HAP-1 (cell line): ENCODE measurements at regions not wholly inside any gene's neighbourhood (a gene's known extent, or its start where the extent isn't known, plus 50 kb on each side); places are given as distances from the start of the nearest gene placed in this dataset.

Source experiments
- DNase-seq, 2 experiments: peaks; one replicate each; pipeline ENCODE4 v3.0.0-alpha.2; 2016 to 2020; ENCODE audit warnings: low spot score in 2 of 2
- H3K27me3 ChIP-seq: fragments of 250-450 bp; sonication (Bioruptor Pico); 2 replicates; pipeline ENCODE4 v1.5.1; 2020; ENCODE audit warnings: low read depth, mild to moderate bottlenecking, moderate library complexity
- H3K36me3 ChIP-seq: fragments of 250-450 bp; sonication (Bioruptor Pico); replicated peaks from 2 replicates; pipeline ENCODE4 v1.5.1; 2020; ENCODE audit warnings: mild to moderate bottlenecking
- H3K4me1 ChIP-seq: fragments of 250-450 bp; sonication (Bioruptor Pico); 2 replicates; pipeline ENCODE4 v1.5.1; 2020; ENCODE audit warnings: mild to moderate bottlenecking
- H3K4me3 ChIP-seq: fragments of 250-450 bp; sonication (Bioruptor Pico); 2 replicates; pipeline ENCODE4 v1.5.1; 2020; ENCODE audit warnings: mild to moderate bottlenecking, moderate library complexity
- H3K9me3 ChIP-seq: fragments of 250-450 bp; sonication (Bioruptor Pico); 2 replicates; pipeline ENCODE4 v1.5.1; 2020; ENCODE audit warnings: mild to moderate bottlenecking, moderate library complexity
- in situ Hi-C: fragments of 300-500 bp; cut with MboI; formaldehyde crosslinking; loops from 3 replicates; pipeline ENCODE4 v1.14.3; 2020; ENCODE audit warnings: low sequenced_read_pairs, inconsistent platforms, mixed read lengths

DNA sequence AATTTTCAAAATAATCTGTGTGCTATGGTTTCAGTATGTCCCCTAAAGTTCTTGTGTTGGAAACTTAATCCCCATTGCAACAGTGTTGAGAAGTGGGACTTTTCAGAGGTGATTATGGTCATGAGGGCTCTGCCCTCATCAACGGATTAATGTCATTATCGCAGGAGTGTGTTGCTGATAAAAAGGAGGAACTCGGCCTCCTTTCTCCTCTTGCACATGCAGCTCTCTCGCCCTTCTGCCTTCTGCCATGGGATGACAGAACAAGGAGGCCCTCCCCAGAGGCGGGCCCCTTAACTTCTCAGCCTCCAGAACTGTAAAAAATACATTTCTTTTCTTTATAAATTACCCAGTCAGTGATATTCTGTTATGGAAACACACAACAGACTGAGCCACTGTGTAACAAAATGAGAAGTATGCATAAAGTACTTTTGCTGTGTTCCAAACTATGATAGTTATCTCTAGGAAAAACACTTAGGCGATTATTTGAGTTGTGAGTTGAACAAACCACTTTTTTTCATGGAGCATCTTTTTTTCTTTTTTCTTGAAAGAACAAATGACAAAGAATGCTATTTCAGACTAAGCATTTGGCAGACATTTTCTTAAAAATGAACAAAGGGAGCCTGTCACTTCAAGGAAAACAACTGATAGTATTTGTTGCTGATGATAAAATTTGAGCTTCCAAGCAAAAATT lies 134.8 kb upstream of the FUT8 start:
- in situ Hi-C loops: no loop called here
- no peaks in the 10 kb centered on the region for H3K27me3 ChIP-seq
- peaks cover 29% of the 10 kb centered on the region for H3K4me1 ChIP-seq
- H3K9me3 ChIP-seq: no peaks in the 10 kb centered on the region
- DNase-seq: peak; percentile 36 to 61
- no peak overlapping the region for H3K4me3 ChIP-seq
- H3K36me3 ChIP-seq: no peaks in the 10 kb centered on the region

DNA sequence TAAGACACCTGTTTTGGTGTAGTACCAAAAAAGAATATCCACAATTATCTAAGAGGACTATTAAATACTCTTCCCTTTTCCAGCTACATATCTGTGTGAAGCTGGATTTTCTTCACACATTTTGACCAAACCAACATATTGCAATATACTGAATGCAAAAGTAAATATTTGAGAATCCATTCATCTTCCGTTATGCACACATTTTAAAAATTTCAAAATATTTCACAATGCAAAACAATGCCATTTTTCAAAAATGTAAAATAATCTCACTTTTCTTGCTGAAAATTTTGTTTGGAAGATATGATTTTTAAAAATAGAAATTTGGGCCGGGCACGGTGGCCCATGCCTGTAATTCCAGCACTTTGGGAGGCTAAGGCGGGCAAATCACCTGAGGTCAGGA lies 133.9 kb upstream of the FUT8 start:
- in situ Hi-C loops: no loop called here
- no peak for DNase-seq
- H3K36me3 ChIP-seq: no peaks in the 10 kb centered on the region
- no peak overlapping the region for H3K4me3 ChIP-seq
- H3K27me3 ChIP-seq: no peaks in the 10 kb centered on the region
- H3K9me3 ChIP-seq: no peaks in the 10 kb centered on the region
- peaks cover 32% of the 10 kb centered on the region for H3K4me1 ChIP-seq

- DNase-seq: no peak
- no peaks in the 10 kb centered on the region for H3K36me3 ChIP-seq
- H3K9me3 ChIP-seq: no peaks in the 10 kb centered on the region
- H3K4me3 ChIP-seq: no peak overlapping the region
- in situ Hi-C loops: no loop called here
- H3K27me3 ChIP-seq: no peaks in the 10 kb centered on the region
- peaks cover 32% of the 10 kb centered on the region for H3K4me1 ChIP-seq
Measured at GRCh38 chr14:65279510-65279909, 133.0 kb upstream of the FUT8 start.

GRCh38 chr14:65279958-65280357 lies 132.6 kb upstream of the FUT8 start:
- Histone ChIP-seq H3K9me3 (no peaks in the 10 kb centered on the region), H3K27me3 (no peaks in the 10 kb centered on the region), H3K4me3 (no peak overlapping the region), H3K36me3 (no peaks in the 10 kb centered on the region), H3K4me1 (peaks cover 32% of the 10 kb centered on the region)
- no peak for DNase-seq
- in situ Hi-C loops: no loop called here

GRCh38 chr14:65280653-65281052 lies 131.9 kb upstream of the FUT8 start:
- Histone ChIP-seq H3K27me3 (no peaks in the 10 kb centered on the region), H3K9me3 (no peaks in the 10 kb centered on the region), H3K4me1 (peaks cover 32% of the 10 kb centered on the region), H3K4me3 (no peak overlapping the region), H3K36me3 (no peaks in the 10 kb centered on the region)
- in situ Hi-C loops: no loop called here
- DNase-seq: no peak

- peak; percentile 84 to 89 for DNase-seq
- H3K4me1 ChIP-seq: peaks cover 26% of the 10 kb centered on the region
- in situ Hi-C loops: no loop called here
- H3K4me3 ChIP-seq: no peak overlapping the region
- H3K9me3 ChIP-seq: no peaks in the 10 kb centered on the region
- no peaks in the 10 kb centered on the region for H3K27me3 ChIP-seq
- H3K36me3 ChIP-seq: no peaks in the 10 kb centered on the region
Measured at GRCh38 chr14:65281991-65282895, 130.3 kb upstream of the FUT8 start.

- Histone ChIP-seq H3K4me3 (no peak overlapping the region), H3K9me3 (no peaks in the 10 kb centered on the region), H3K36me3 (no peaks in the 10 kb centered on the region), H3K27me3 (no peaks in the 10 kb centered on the region), H3K4me1 (peaks cover 20% of the 10 kb centered on the region)
- no peak for DNase-seq
- in situ Hi-C loops: no loop called here
Measured at GRCh38 chr14:65282896-65283253, 129.7 kb upstream of the FUT8 start.

GRCh38 chr14:65286443-65286842 lies 126.1 kb upstream of the FUT8 start:
- DNase-seq: peak in 1 of 2 experiments; percentile 63
- Histone ChIP-seq H3K36me3 (no peaks in the 10 kb centered on the region), H3K4me1 (peaks cover 14% of the 10 kb centered on the region), H3K4me3 (no peak overlapping the region), H3K9me3 (no peaks in the 10 kb centered on the region), H3K27me3 (no peaks in the 10 kb centered on the region)
- in situ Hi-C loops: no loop called here

- in situ Hi-C loops: no loop called here
- H3K4me3 ChIP-seq: no peak overlapping the region
- no peaks in the 10 kb centered on the region for H3K27me3 ChIP-seq
- DNase-seq: no peak
- H3K9me3 ChIP-seq: no peaks in the 10 kb centered on the region
- H3K36me3 ChIP-seq: no peaks in the 10 kb centered on the region
- peaks cover 5% of the 10 kb centered on the region for H3K4me1 ChIP-seq
Measured at GRCh38 chr14:65287264-65288131, 125.0 kb upstream of the FUT8 start.

DNA sequence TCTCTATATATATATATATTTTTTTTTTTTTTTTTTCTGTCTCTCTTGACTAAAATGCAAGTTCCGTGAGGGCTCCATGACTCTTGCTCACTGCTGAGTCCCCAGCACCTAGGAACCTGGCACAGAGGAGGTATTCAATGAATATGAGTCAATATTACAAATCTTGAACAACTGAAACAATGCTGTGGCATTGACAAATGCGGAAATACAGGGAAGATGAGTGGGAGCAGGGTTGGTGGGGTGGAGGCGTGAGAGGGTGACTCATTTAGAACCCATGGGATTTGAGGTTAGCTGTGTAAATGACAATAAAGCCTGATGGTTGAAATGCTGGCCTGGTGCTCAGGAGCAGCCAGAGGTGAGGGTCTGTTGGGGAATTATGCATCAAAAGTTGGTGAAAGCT lies 121.7 kb upstream of the FUT8 start:
- in situ Hi-C loops: no loop called here
- Histone ChIP-seq H3K9me3 (no peaks in the 10 kb centered on the region), H3K36me3 (no peaks in the 10 kb centered on the region), H3K4me1 (no peaks in the 10 kb centered on the region), H3K4me3 (no peak overlapping the region), H3K27me3 (no peaks in the 10 kb centered on the region)
- DNase-seq: no peak

DNA sequence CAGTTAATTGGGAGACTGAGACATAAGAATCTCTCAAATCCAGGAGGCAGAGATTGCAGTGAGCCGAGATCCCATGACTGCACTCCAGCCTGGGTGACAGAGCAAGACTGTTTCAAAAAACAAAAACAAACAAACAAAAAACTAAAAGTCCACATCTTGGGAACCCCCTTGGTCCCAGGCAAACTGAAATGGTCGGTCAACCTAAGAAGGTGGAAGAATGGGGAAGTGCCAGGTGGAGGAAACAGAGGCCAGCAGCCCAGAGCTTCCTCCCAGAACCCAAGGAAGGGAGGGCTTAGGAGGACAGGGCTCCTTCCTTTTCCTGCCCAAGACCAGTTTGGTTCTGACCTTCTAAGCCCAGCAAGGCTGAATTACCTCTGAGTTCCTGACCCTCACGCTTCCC lies 121.0 kb upstream of the FUT8 start:
- Histone ChIP-seq H3K4me1 (no peaks in the 10 kb centered on the region), H3K4me3 (no peak overlapping the region), H3K27me3 (no peaks in the 10 kb centered on the region), H3K9me3 (no peaks in the 10 kb centered on the region), H3K36me3 (no peaks in the 10 kb centered on the region)
- DNase-seq: no peak
- in situ Hi-C loops: no loop called here

- no peaks in the 10 kb centered on the region for H3K27me3 ChIP-seq
- DNase-seq: no peak
- no peaks in the 10 kb centered on the region for H3K36me3 ChIP-seq
- in situ Hi-C loops: no loop called here
- H3K4me3 ChIP-seq: no peak overlapping the region
- H3K4me1 ChIP-seq: no peaks in the 10 kb centered on the region
- no peaks in the 10 kb centered on the region for H3K9me3 ChIP-seq
Measured at GRCh38 chr14:65294816-65295215, 117.7 kb upstream of the FUT8 start.

DNA sequence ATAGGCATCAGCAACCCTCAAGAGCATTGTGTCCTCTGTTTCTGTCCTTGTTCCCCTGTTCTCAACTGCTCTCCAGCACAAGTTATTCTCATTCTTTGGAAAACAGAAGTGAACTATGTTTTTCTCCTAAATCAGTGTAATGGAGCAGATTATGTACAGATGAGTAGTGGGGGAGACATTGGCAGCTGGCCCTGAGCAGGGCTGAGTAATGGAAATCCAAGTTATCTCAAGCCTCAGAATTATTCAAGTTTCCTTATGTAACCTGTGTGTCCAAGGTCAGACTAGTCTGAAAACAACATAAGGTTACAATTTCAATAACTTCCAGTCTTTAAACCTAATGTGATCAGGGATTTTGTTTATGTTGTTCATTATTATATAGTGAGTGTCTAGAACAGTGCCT lies 116.1 kb upstream of the FUT8 start:
- Histone ChIP-seq H3K27me3 (no peaks in the 10 kb centered on the region), H3K36me3 (no peaks in the 10 kb centered on the region), H3K4me3 (no peak overlapping the region), H3K9me3 (no peaks in the 10 kb centered on the region), H3K4me1 (no peaks in the 10 kb centered on the region)
- in situ Hi-C loops: no loop called here
- no peak for DNase-seq

- Histone ChIP-seq H3K36me3 (no peaks in the 10 kb centered on the region), H3K4me3 (no peak overlapping the region), H3K9me3 (no peaks in the 10 kb centered on the region), H3K27me3 (no peaks in the 10 kb centered on the region), H3K4me1 (no peaks in the 10 kb centered on the region)
- DNase-seq: no peak
- in situ Hi-C loops: no loop called here
Measured at GRCh38 chr14:65296876-65297275, 115.7 kb upstream of the FUT8 start.
